WERI-Rb-1 (cell line): ENCODE measurements at regions not wholly inside any gene's neighbourhood (a gene's known extent, or its start where the extent isn't known, plus 50 kb on each side); places are given as distances from the start of the nearest gene placed in this dataset.

ENCODE experiments used
- DNase-seq: peaks from one replicate; pipeline ENCODE4 v3.0.0-alpha.2; 2020
- H3K27ac ChIP-seq: fragments of 250-450 bp; sonication (Bioruptor Pico); 2 replicates; pipeline ENCODE4 v1.5.1; 2020; ENCODE audit warnings: mild to moderate bottlenecking, moderate library complexity
- H3K27me3 ChIP-seq: fragments of 250-450 bp; sonication (Bioruptor Pico); 2 replicates; pipeline ENCODE4 v1.5.1; 2021; ENCODE audit warnings: mild to moderate bottlenecking, low read depth, moderate library complexity; ENCODE audit not compliant: insufficient read depth, severe bottlenecking
- H3K36me3 ChIP-seq: fragments of 250-450 bp; sonication (Bioruptor Pico); 2 replicates; pipeline ENCODE4 v1.5.1; 2020; ENCODE audit warnings: mild to moderate bottlenecking, moderate library complexity
- H3K4me3 ChIP-seq: 2 replicates; pipeline ENCODE4 v1.5.1; 2011; ENCODE audit warnings: low read depth, mild to moderate bottlenecking, control low read depth, low read length
- H3K9me3 ChIP-seq: fragments of 250-450 bp; sonication (Bioruptor Pico); 2 replicates; pipeline ENCODE4 v1.5.1; 2021; ENCODE audit warnings: mild to moderate bottlenecking, moderate library complexity; ENCODE audit not compliant: severe bottlenecking
- TF ChIP-seq, protein P1 (sequence below): IDR thresholded peaks from 2 replicates; pipeline ENCODE4 v1.5.1; 2011; ENCODE audit warnings: low read depth, mild to moderate bottlenecking, control low read depth, inconsistent platforms, low read length

DNA sequence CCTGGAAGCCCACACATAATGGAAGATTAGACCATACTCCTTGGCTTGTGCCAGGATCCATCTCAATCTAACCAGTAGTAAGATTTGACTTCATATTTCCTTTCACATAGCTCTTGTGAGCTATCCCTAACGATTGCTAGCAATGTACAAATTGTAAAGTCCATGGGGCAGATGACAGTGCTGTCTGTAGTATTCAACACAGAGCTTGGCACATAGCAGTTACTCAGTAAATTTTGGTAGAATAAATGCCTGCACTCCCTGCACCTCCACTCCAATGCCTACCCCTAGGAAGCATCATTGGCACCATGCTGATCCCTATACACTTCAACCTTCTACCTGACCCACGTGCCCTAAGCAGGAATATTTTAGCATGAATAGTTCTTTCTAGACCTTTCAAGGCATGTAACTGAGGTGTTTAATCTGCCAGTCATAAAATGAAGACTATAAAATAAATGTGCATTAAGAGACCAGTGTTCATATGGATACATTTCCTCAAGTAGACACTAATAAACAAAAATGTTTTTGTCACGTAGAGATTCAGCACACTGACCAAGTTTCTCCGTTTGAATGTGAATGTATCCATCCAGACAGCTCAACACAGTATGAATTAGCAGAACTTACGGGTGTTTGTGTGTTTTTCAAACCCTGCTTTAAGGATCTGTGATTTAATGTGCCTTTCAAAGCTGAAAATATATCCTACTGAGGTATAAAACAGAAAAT, 98.8 kb downstream of the BMP4 start:
- TF ChIP-seq, protein P1, sequence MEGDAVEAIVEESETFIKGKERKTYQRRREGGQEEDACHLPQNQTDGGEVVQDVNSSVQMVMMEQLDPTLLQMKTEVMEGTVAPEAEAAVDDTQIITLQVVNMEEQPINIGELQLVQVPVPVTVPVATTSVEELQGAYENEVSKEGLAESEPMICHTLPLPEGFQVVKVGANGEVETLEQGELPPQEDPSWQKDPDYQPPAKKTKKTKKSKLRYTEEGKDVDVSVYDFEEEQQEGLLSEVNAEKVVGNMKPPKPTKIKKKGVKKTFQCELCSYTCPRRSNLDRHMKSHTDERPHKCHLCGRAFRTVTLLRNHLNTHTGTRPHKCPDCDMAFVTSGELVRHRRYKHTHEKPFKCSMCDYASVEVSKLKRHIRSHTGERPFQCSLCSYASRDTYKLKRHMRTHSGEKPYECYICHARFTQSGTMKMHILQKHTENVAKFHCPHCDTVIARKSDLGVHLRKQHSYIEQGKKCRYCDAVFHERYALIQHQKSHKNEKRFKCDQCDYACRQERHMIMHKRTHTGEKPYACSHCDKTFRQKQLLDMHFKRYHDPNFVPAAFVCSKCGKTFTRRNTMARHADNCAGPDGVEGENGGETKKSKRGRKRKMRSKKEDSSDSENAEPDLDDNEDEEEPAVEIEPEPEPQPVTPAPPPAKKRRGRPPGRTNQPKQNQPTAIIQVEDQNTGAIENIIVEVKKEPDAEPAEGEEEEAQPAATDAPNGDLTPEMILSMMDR = no peak

DNA sequence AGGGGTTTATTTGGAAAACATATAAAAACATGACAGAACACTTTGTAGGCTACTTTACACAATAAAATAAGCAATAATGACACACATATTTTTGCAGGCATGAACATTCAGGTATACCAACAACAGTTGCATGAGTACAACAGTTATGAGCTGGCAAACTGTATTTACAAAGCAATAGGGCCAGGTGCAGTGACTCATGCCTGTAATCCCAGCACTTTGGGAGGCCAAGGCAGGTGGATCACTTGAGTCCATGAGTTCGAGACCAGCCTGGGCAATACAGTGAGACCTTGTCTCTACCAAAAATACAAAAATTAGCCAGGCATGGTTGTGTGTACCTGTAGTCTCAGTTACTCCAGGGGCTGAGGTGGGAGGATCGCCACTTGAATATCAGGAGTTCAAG, 101.1 kb downstream of the BMP4 start:
- TF ChIP-seq, protein P1 = no peak
- DNase-seq = no peak
- Histone ChIP-seq H3K4me3 (no peak overlapping the region), H3K9me3 (no peaks in the 10 kb centered on the region), H3K36me3 (no peaks in the 10 kb centered on the region), H3K27me3 (peaks cover 49% of the 10 kb centered on the region), H3K27ac (no peak overlapping the region)

More for the DNA sequence above, 98.8 kb downstream of the BMP4 start:
- Histone ChIP-seq H3K9me3 (no peaks in the 10 kb centered on the region), H3K36me3 (no peaks in the 10 kb centered on the region), H3K27me3 (peaks cover 60% of the 10 kb centered on the region), H3K4me3 (no peak overlapping the region), H3K27ac (no peak overlapping the region)
- no peak for DNase-seq

DNA sequence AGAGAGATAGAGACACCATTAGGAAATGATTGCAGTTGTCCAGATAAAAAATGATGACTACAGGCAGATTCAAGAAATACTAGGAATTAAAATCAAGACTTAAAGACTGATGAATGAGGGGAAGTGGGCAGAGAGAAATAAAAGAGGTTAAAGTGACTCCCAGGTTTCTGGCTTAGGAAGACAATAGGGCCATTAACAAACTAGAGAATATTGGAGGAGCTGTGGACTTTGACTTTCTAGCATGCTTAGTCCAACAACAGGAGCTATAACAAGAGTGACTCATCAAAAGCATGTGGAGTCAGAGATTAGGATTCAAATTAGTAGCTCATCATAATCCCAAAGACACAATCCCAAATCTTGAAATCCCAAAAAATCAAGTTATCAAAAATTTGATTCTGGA, 101.5 kb downstream of the BMP4 start:
- no peaks in the 10 kb centered on the region for H3K36me3 ChIP-seq
- DNase-seq = no peak
- H3K27ac ChIP-seq = no peak overlapping the region
- TF ChIP-seq, protein P1 = no peak
- H3K9me3 ChIP-seq = no peaks in the 10 kb centered on the region
- no peak overlapping the region for H3K4me3 ChIP-seq
- peaks cover 51% of the 10 kb centered on the region for H3K27me3 ChIP-seq

DNA sequence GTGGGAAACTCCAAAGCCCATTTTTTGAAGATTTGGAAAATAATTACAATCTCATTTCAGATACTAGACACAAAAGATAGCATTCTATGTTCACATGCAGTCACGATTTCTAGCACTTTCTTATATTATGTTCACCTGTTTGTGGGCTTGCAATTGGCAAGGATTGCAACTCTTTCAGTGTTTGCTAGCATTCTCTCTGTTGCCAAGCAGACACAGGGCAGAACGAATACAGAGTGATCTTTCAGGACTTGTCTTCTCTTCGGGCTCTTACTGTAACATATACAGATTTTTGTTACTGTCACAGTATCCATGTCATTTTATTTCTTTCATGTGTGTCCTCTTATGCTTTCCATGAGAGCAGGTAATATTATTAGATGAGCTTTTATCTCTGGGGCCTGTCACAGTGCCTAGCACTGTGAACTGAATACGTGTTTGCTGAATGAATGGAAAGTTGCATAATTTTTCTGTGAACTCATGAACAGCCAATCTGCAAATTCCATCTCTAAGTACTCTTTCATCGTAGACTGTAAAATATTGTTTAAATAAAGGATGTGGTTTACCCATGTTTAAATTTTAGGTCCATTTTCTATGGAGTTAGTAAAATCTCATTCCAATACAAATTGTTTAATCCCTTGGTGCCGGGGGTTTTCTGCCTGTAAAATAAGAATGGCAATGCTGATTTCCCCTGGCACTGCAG, 105.1 kb downstream of the BMP4 start:
- Histone ChIP-seq H3K36me3 (no peaks in the 10 kb centered on the region), H3K27me3 (peaks cover 43% of the 10 kb centered on the region), H3K27ac (no peak overlapping the region), H3K9me3 (no peaks in the 10 kb centered on the region), H3K4me3 (no peak overlapping the region)
- TF ChIP-seq, protein P1 = no peak
- DNase-seq = no peak

DNA sequence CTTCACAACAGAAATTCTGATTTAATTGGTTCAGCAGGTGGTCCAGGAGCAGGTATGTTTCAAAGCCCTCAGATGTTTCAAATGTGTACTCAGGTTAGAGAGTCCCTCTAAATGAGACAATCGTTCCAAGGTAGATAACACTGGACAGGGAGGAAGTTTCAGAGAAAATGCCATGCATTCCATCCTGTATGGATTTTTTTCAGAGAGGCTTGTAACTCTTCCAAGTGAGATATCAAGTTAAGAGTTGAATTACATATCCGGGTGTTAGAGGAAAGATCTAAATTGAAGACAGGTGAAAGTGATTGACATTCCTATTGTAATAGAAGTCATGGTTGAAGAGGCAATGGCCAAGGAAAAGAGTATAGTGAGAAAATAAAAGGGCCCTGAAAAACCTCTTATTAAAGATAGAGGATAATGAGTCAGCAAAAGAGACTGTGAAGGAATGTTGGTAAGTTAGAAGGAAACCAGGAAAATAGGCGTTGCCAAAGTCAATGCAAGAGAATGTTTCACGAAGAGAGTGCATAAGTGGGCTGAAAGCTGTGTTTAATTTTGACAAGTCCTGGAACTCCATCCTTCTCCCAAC, 105.8 kb downstream of the BMP4 start:
- no peaks in the 10 kb centered on the region for H3K9me3 ChIP-seq
- H3K36me3 ChIP-seq = no peaks in the 10 kb centered on the region
- no peak overlapping the region for H3K27ac ChIP-seq
- no peak for DNase-seq
- H3K4me3 ChIP-seq = no peak overlapping the region
- H3K27me3 ChIP-seq = peaks cover 43% of the 10 kb centered on the region
- TF ChIP-seq, protein P1 = no peak
